GM23338 (cell line): ENCODE measurements at regions not wholly inside any gene's neighbourhood (a gene's known extent, or its start where the extent isn't known, plus 50 kb on each side); places are given as distances from the start of the nearest gene placed in this dataset.

Experiments
- ATAC-seq: fragments of 200-7000 bp; cut with Tn5 transposase; 3 replicates; pipeline ENCODE4 v1.9.1; 2020
- DNase-seq: peaks from one replicate; pipeline ENCODE4 v3.0.0-alpha.2; 2015; ENCODE audit warnings: low spot score
- H2AFZ ChIP-seq: fragments of 200-600 bp; sonication (generic); 2 replicates; pipeline ENCODE4 v1.8.0; 2016; ENCODE audit warnings: antibody characterized with exemption, mild to moderate bottlenecking, moderate library complexity
- H3F3A ChIP-seq: fragments of 200-600 bp; sonication (generic); replicated peaks from 2 replicates; pipeline ENCODE4 v1.8.0; 2017; ENCODE audit warnings: antibody characterized with exemption, mixed run types, low read depth
- H3K27ac ChIP-seq: fragments of 200-600 bp; sonication (generic); 2 replicates; pipeline ENCODE4 v1.6.1; 2016; ENCODE audit warnings: low read depth
- H3K27me3 ChIP-seq: fragments of 200-600 bp; sonication (generic); 2 replicates; pipeline ENCODE4 v1.8.0; 2016; ENCODE audit warnings: mild to moderate bottlenecking, mixed run types, moderate library complexity; ENCODE audit not compliant: insufficient read depth
- H3K36me3 ChIP-seq: fragments of 200-600 bp; sonication (generic); 2 replicates; pipeline ENCODE4 v1.8.0; 2016; ENCODE audit warnings: mild to moderate bottlenecking; ENCODE audit not compliant: insufficient read depth
- H3K4me1 ChIP-seq: fragments of 200-600 bp; sonication (generic); 2 replicates; pipeline ENCODE4 v1.8.0; 2016; ENCODE audit warnings: mild to moderate bottlenecking, moderate library complexity; ENCODE audit not compliant: insufficient read depth
- H3K4me2 ChIP-seq: fragments of 200-600 bp; sonication (generic); 2 replicates; pipeline ENCODE4 v1.7.1; 2017; ENCODE audit warnings: mixed run types
- H3K4me3 ChIP-seq: fragments of 200-600 bp; sonication (generic); 2 replicates; pipeline ENCODE4 v1.6.1; 2016; ENCODE audit warnings: mixed run types
- H3K79me2 ChIP-seq: fragments of 200-600 bp; sonication (generic); replicated peaks from 2 replicates; pipeline ENCODE4 v1.8.0; 2017; ENCODE audit warnings: mild to moderate bottlenecking; ENCODE audit not compliant: insufficient read depth
- H3K9me2 ChIP-seq: fragments of 200-600 bp; sonication (generic); 2 replicates; pipeline ENCODE4 v1.8.0; 2017; ENCODE audit not compliant: insufficient read depth
- H4K20me1 ChIP-seq: fragments of 200-600 bp; sonication (generic); replicated peaks from 2 replicates; pipeline ENCODE4 v1.8.0; 2017; ENCODE audit warnings: mild to moderate bottlenecking; ENCODE audit not compliant: insufficient read depth
- H3K27ac Mint-ChIP-seq: 2 replicates; pipeline ENCODE4 v1.8.0; 2020; ENCODE audit warnings: inconsistent platforms, mild to moderate bottlenecking, moderate library complexity, mixed read lengths
- H3K27me3 Mint-ChIP-seq: 3 replicates; pipeline ENCODE4 v1.8.0; 2022; ENCODE audit warnings: low read depth, mild to moderate bottlenecking, moderate library complexity, mixed read lengths, inconsistent platforms; ENCODE audit not compliant: insufficient read depth, poor library complexity
- H3K36me3 Mint-ChIP-seq: 3 replicates; pipeline ENCODE4 v1.8.0; 2021; ENCODE audit warnings: low read depth, mild to moderate bottlenecking, inconsistent platforms, moderate library complexity, mixed read lengths
- H3K4me1 Mint-ChIP-seq: 3 replicates; pipeline ENCODE4 v1.8.0; 2020; ENCODE audit warnings: mild to moderate bottlenecking, inconsistent platforms, mixed read lengths
- H3K4me3 Mint-ChIP-seq: 3 replicates; pipeline ENCODE4 v1.8.0; 2021; ENCODE audit warnings: moderate library complexity, mild to moderate bottlenecking, inconsistent platforms, mixed read lengths
- H3K9me3 Mint-ChIP-seq: 3 replicates; pipeline ENCODE4 v1.8.0; 2020; ENCODE audit warnings: moderate library complexity, mild to moderate bottlenecking, inconsistent platforms, mixed read lengths
- CREB1 ChIP-seq: fragments of 250-450 bp; sonication (Bioruptor Pico); IDR thresholded peaks from 2 replicates; pipeline ENCODE4 v1.5.0; 2020; ENCODE audit warnings: low read depth, mild to moderate bottlenecking, moderate library complexity
- CTCF ChIP-seq, 2 experiments: fragments of 200-600 bp in 1 of 2; sonication (generic) in 1 of 2; conservative IDR thresholded peaks; 2 replicates each; pipeline versions ENCODE4 v1.5.1 to v1.6.1; 2016 to 2017; ENCODE audit warnings: antibody characterized with exemption in 2 of 2, low read depth in 2 of 2, mild to moderate bottlenecking in 2 of 2, moderate library complexity in 1 of 2
- ETS1 ChIP-seq: IDR thresholded peaks from 2 replicates; pipeline ENCODE4 v1.6.1; 2016; ENCODE audit warnings: antibody characterized with exemption
- EZH2 ChIP-seq: fragments of 200-600 bp; sonication (generic); IDR thresholded peaks from one replicate; pipeline ENCODE4 v1.8.0; 2017; ENCODE audit warnings: antibody characterized with exemption, mild to moderate bottlenecking, low read depth; ENCODE audit not compliant: unreplicated experiment
- EZH2phosphoT487 ChIP-seq: fragments of 200-600 bp; sonication (generic); IDR thresholded peaks from one replicate; pipeline ENCODE4 v1.8.1; 2018; ENCODE audit warnings: antibody characterized with exemption; ENCODE audit not compliant: unreplicated experiment
- JUNB ChIP-seq: IDR thresholded peaks from one replicate; pipeline ENCODE4 v1.6.1; 2016; ENCODE audit warnings: antibody characterized with exemption; ENCODE audit not compliant: unreplicated experiment
- NANOG ChIP-seq: IDR thresholded peaks from 2 replicates; pipeline ENCODE4 v1.6.1; 2016; ENCODE audit warnings: antibody characterized with exemption, borderline replicate concordance
- POLR2AphosphoS5 ChIP-seq: IDR thresholded peaks from 2 replicates; pipeline ENCODE4 v1.6.1; 2016; ENCODE audit warnings: antibody characterized with exemption, low read depth
- REST ChIP-seq: IDR thresholded peaks from one replicate; pipeline ENCODE4 v1.6.1; 2018; ENCODE audit warnings: antibody characterized with exemption; ENCODE audit not compliant: unreplicated experiment
- ZNF114 ChIP-seq: fragments of 250-450 bp; sonication (Bioruptor Pico); IDR thresholded peaks from 2 replicates; pipeline ENCODE4 v1.5.0; 2020; ENCODE audit warnings: mild to moderate bottlenecking, moderate library complexity
- ZNF331 ChIP-seq: fragments of 250-450 bp; sonication (Bioruptor Pico); IDR thresholded peaks from 2 replicates; pipeline ENCODE4 v1.5.0; 2020; ENCODE audit warnings: low read depth, mild to moderate bottlenecking, moderate library complexity

- Histone ChIP-seq H3K79me2 (no peaks in the 10 kb centered on the region), H2AFZ (no peak overlapping the region), H3K9me2 (no peaks in the 10 kb centered on the region), H3K4me1 (no peaks in the 10 kb centered on the region), H3K36me3 (no peaks in the 10 kb centered on the region), H3F3A (no peaks in the 10 kb centered on the region), H3K4me2 (no peak overlapping the region), H3K27ac (no peak overlapping the region), H4K20me1 (no peaks in the 10 kb centered on the region), H3K4me3 (no peak overlapping the region), H3K27me3 (no peaks in the 10 kb centered on the region)
- no peaks in the 10 kb centered on the region for H3K9me3 Mint-ChIP-seq
- TF ChIP-seq CTCF (conservative IDR thresholded peaks at IDR 0.05; ENCODE audit: low read depth in 2 of 2) (no peak), JUNB (no peak), NANOG (no peak), EZH2phosphoT487 (no peak), ZNF331 (CRISPR knock-in tag) (no peak), EZH2 (no peak), REST (no peak), ZNF114 (CRISPR knock-in tag) (no peak)
- no peak overlapping the region for H3K4me3 Mint-ChIP-seq
- H3K27me3 Mint-ChIP-seq: peaks cover 2% of the 10 kb centered on the region
- no peaks in the 10 kb centered on the region for H3K36me3 Mint-ChIP-seq
- no peak overlapping the region for H3K27ac Mint-ChIP-seq
- H3K4me1 Mint-ChIP-seq: no peaks in the 10 kb centered on the region
- ATAC-seq: no peak
- no peak for DNase-seq
These were observed 59.0 kb upstream of the NPVF start for GRCh38 chr7:25287291-25287690.

GRCh38 chr7:25288556-25289307 lies 60.4 kb upstream of the NPVF start:
- Histone ChIP-seq H3K36me3 (no peaks in the 10 kb centered on the region), H4K20me1 (no peaks in the 10 kb centered on the region), H3K27ac (no peak overlapping the region), H3K9me2 (no peaks in the 10 kb centered on the region), H3K4me3 (no peak overlapping the region), H3K4me1 (no peaks in the 10 kb centered on the region), H3K4me2 (no peak overlapping the region), H3F3A (no peaks in the 10 kb centered on the region), H3K27me3 (no peaks in the 10 kb centered on the region), H2AFZ (no peak overlapping the region), H3K79me2 (no peaks in the 10 kb centered on the region)
- H3K4me3 Mint-ChIP-seq: no peak overlapping the region
- no peaks in the 10 kb centered on the region for H3K36me3 Mint-ChIP-seq
- no peaks in the 10 kb centered on the region for H3K4me1 Mint-ChIP-seq
- H3K27me3 Mint-ChIP-seq: peaks cover 2% of the 10 kb centered on the region
- H3K27ac Mint-ChIP-seq: no peak overlapping the region
- ATAC-seq: no peak
- DNase-seq: no peak
- H3K9me3 Mint-ChIP-seq: no peaks in the 10 kb centered on the region
- TF ChIP-seq ETS1 (no peak), POLR2AphosphoS5 (no peak), EZH2phosphoT487 (no peak), NANOG (no peak), JUNB (no peak), REST (no peak), CREB1 (CRISPR knock-in tag) (no peak), ZNF114 (CRISPR knock-in tag) (no peak), ZNF331 (CRISPR knock-in tag) (no peak)
